H9 (cell line): ENCODE measurements at regions not wholly inside any gene's neighbourhood (a gene's known extent, or its start where the extent isn't known, plus 50 kb on each side); places are given as distances from the start of the nearest gene placed in this dataset.

Experiments
- DNase-seq: peaks from one replicate; pipeline ENCODE4 v3.0.0-alpha.2; 2017
- H2AFZ ChIP-seq: one replicate; pipeline ENCODE4 v1.6.1; 2013; ENCODE audit warnings: mild to moderate bottlenecking, low read length, control low read depth, moderate library complexity
- H2AK5ac ChIP-seq: 2 replicates; pipeline ENCODE4 v1.6.1; 2013; ENCODE audit warnings: low read length, control low read depth, mixed read lengths; ENCODE audit not compliant: insufficient read length
- H2BK120ac ChIP-seq: one replicate; pipeline ENCODE4 v1.6.1; 2013; ENCODE audit warnings: low read depth, mild to moderate bottlenecking, low read length, control low read depth, inconsistent platforms; ENCODE audit not compliant: poor library complexity, severe bottlenecking
- H2BK12ac ChIP-seq: 2 replicates; pipeline ENCODE4 v1.6.1; 2013; ENCODE audit warnings: low read length, control low read depth, mixed read lengths, low read depth; ENCODE audit not compliant: insufficient read length
- H2BK15ac ChIP-seq: 2 replicates; pipeline ENCODE4 v1.6.1; 2013; ENCODE audit warnings: low read depth, low read length, control low read depth
- H2BK20ac ChIP-seq: one replicate; pipeline ENCODE4 v1.6.1; 2013; ENCODE audit warnings: low read depth, mild to moderate bottlenecking, low read length, control low read depth, inconsistent platforms; ENCODE audit not compliant: poor library complexity, severe bottlenecking
- H2BK5ac ChIP-seq: 2 replicates; pipeline ENCODE4 v1.6.1; 2013; ENCODE audit warnings: low read length, control low read depth, mixed read lengths; ENCODE audit not compliant: insufficient read length
- H3K14ac ChIP-seq: 2 replicates; pipeline ENCODE4 v1.6.1; 2013; ENCODE audit warnings: low read length, control low read depth; ENCODE audit not compliant: insufficient read depth
- H3K18ac ChIP-seq: 2 replicates; pipeline ENCODE4 v1.6.1; 2013; ENCODE audit warnings: low read depth, mild to moderate bottlenecking, mixed read lengths, low read length, control low read depth; ENCODE audit not compliant: insufficient read length
- H3K23ac ChIP-seq: 2 replicates; pipeline ENCODE4 v1.6.1; 2013; ENCODE audit warnings: low read length, control low read depth, mixed read lengths, low read depth; ENCODE audit not compliant: insufficient read length
- H3K23me2 ChIP-seq: 2 replicates; pipeline ENCODE4 v1.6.1; 2013; ENCODE audit warnings: low read depth, mild to moderate bottlenecking, mixed read lengths, low read length, control low read depth; ENCODE audit not compliant: insufficient read length, poor library complexity, severe bottlenecking
- H3K27ac ChIP-seq: 2 replicates; pipeline ENCODE4 v1.5.1; 2013; ENCODE audit warnings: low read length, control low read depth, mixed read lengths, low read depth; ENCODE audit not compliant: insufficient read length
- H3K27me3 ChIP-seq: 2 replicates; pipeline ENCODE4 v1.6.1; 2013; ENCODE audit warnings: low read length, control low read depth, inconsistent platforms; ENCODE audit not compliant: insufficient read depth
- H3K4ac ChIP-seq: 2 replicates; pipeline ENCODE4 v1.6.1; 2013; ENCODE audit warnings: low read depth, mild to moderate bottlenecking, control low read depth, inconsistent platforms, low read length, moderate library complexity
- H3K4me1 ChIP-seq: 2 replicates; pipeline ENCODE4 v1.6.1; 2013; ENCODE audit warnings: low read length, control low read depth, inconsistent platforms; ENCODE audit not compliant: insufficient read depth
- H3K4me2 ChIP-seq: 2 replicates; pipeline ENCODE4 v1.6.1; 2013; ENCODE audit warnings: low read length, control low read depth, mixed read lengths; ENCODE audit not compliant: insufficient read length, insufficient read depth
- H3K56ac ChIP-seq: 2 replicates; pipeline ENCODE4 v1.6.1; 2013; ENCODE audit warnings: low read depth, mild to moderate bottlenecking, mixed read lengths, low read length, control low read depth; ENCODE audit not compliant: insufficient read length
- H3K79me1 ChIP-seq: 2 replicates; pipeline ENCODE4 v1.6.1; 2013; ENCODE audit warnings: low read depth, mild to moderate bottlenecking, moderate library complexity, low read length, control low read depth, inconsistent platforms; ENCODE audit not compliant: insufficient read depth, poor library complexity, severe bottlenecking
- H3K79me2 ChIP-seq: 2 replicates; pipeline ENCODE4 v1.6.1; 2013; ENCODE audit warnings: low read length, control low read depth, inconsistent platforms; ENCODE audit not compliant: insufficient read depth
- H3K9ac ChIP-seq: 2 replicates; pipeline ENCODE4 v1.6.1; 2013; ENCODE audit warnings: low read length, control low read depth, mixed read lengths; ENCODE audit not compliant: insufficient read length; ENCODE audit errors: extremely low read depth
- H3K9me3 ChIP-seq: one replicate; pipeline ENCODE4 v1.6.1; 2013; ENCODE audit warnings: low read depth, low read length, inconsistent platforms; ENCODE audit not compliant: control insufficient read depth
- H3T11ph ChIP-seq: one replicate; pipeline ENCODE4 v1.6.1; 2013; ENCODE audit warnings: mild to moderate bottlenecking, low read length, control low read depth, inconsistent platforms
- H4K20me1 ChIP-seq: one replicate; pipeline ENCODE4 v1.6.1; 2013; ENCODE audit not compliant: control insufficient read depth, insufficient read length, insufficient read depth
- H4K5ac ChIP-seq: 2 replicates; pipeline ENCODE4 v1.6.1; 2013; ENCODE audit warnings: low read depth, mild to moderate bottlenecking, mixed read lengths, low read length, control low read depth; ENCODE audit not compliant: insufficient read length
- H4K8ac ChIP-seq: replicated peaks from 2 replicates; pipeline ENCODE4 v1.6.1; 2013; ENCODE audit warnings: low read length, control low read depth, mixed read lengths, low read depth; ENCODE audit not compliant: insufficient read length
- H4K91ac ChIP-seq: 2 replicates; pipeline ENCODE4 v1.6.1; 2013; ENCODE audit warnings: low read depth, mild to moderate bottlenecking, moderate library complexity, mixed read lengths, low read length, control low read depth; ENCODE audit not compliant: insufficient read length
- H3K27ac Mint-ChIP-seq, 3 experiments: 2 replicates in 2 of 3; 3 replicates in 1 of 3; pipeline ENCODE4 v1.8.0; 2020 to 2021; ENCODE audit warnings: mixed read lengths in 3 of 3, mild to moderate bottlenecking in 1 of 3, moderate library complexity in 1 of 3
- H3K27me3 Mint-ChIP-seq: 2 replicates; pipeline ENCODE4 v1.8.0; 2021; ENCODE audit warnings: low read depth, mild to moderate bottlenecking, moderate library complexity, mixed read lengths
- H3K36me3 Mint-ChIP-seq, 3 experiments: 2 replicates in 2 of 3; 3 replicates in 1 of 3; pipeline ENCODE4 v1.8.0; 2020 to 2021; ENCODE audit warnings: low read depth in 3 of 3, mixed read lengths in 3 of 3; ENCODE audit not compliant: insufficient read depth in 1 of 3
- H3K4me1 Mint-ChIP-seq, 2 experiments: 2 replicates each; pipeline ENCODE4 v1.8.0; 2020; ENCODE audit warnings: mixed read lengths in 2 of 2
- H3K4me3 Mint-ChIP-seq, 2 experiments: 2 replicates in 1 of 2; 3 replicates in 1 of 2; pipeline ENCODE4 v1.8.0; 2020 to 2021; ENCODE audit warnings: mild to moderate bottlenecking in 2 of 2, mixed read lengths in 2 of 2, moderate library complexity in 1 of 2
- H3K9me3 Mint-ChIP-seq, 2 experiments: 2 replicates in 1 of 2; 3 replicates in 1 of 2; pipeline ENCODE4 v1.8.0; 2020; ENCODE audit warnings: mild to moderate bottlenecking in 2 of 2, mixed read lengths in 2 of 2, moderate library complexity in 1 of 2
- WGBS: extraction: QIAGEN DNeasy Blood & Tissue Kit; methylation state at CpG from one replicate; pipeline ENCODE4 v1.1.7; 2013; ENCODE audit warnings: missing lambda C conversion rate, low lambda C conversion rate, mixed read lengths; ENCODE audit not compliant: insufficient read length; ENCODE audit errors: extremely low coverage; 5-methylcytosine and 5-hydroxymethylcytosine counted together
- TF ChIP-seq, protein P1 (sequence below): fragments of 200-600 bp; sonication (generic); conservative IDR thresholded peaks from 3 replicates; pipeline ENCODE4 v1.8.0; 2021; ENCODE audit warnings: antibody characterized with exemption, mild to moderate bottlenecking

DNA sequence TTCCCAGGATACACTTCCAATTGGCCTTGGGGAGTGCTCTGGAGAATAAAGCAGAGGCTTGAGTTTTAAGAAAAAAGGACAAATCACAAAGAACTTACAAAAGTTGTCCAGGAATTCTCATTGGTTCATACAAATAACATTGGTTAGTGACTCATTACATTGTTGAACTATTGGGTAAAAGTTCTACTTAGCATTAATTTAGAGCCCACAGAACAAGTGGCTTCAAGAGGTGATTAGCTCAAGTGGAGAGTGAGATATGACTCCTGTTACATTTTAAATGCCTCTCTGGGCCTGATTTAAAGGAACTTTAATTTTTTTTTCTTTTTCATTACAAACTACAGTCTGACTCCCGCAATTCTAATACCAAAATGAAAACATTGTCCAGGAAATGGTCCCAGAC, 72.9 kb downstream of the ASCL4 start:
- TF ChIP-seq, protein P1, sequence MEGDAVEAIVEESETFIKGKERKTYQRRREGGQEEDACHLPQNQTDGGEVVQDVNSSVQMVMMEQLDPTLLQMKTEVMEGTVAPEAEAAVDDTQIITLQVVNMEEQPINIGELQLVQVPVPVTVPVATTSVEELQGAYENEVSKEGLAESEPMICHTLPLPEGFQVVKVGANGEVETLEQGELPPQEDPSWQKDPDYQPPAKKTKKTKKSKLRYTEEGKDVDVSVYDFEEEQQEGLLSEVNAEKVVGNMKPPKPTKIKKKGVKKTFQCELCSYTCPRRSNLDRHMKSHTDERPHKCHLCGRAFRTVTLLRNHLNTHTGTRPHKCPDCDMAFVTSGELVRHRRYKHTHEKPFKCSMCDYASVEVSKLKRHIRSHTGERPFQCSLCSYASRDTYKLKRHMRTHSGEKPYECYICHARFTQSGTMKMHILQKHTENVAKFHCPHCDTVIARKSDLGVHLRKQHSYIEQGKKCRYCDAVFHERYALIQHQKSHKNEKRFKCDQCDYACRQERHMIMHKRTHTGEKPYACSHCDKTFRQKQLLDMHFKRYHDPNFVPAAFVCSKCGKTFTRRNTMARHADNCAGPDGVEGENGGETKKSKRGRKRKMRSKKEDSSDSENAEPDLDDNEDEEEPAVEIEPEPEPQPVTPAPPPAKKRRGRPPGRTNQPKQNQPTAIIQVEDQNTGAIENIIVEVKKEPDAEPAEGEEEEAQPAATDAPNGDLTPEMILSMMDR = no peak
- Histone ChIP-seq H4K8ac (no peak overlapping the region), H4K91ac (no peak overlapping the region), H2AFZ (no peak overlapping the region), H2BK120ac (no peak overlapping the region), H4K20me1 (no peaks in the 10 kb centered on the region), H4K5ac (no peak overlapping the region), H3T11ph (no peak overlapping the region), H3K27ac (no peak overlapping the region), H3K79me1 (no peaks in the 10 kb centered on the region), H3K4me2 (no peak overlapping the region), H3K4ac (no peak overlapping the region), H2BK15ac (no peak overlapping the region), H3K18ac (no peak overlapping the region), H2BK12ac (no peak overlapping the region), H3K23me2 (peaks cover 15% of the 10 kb centered on the region), H3K27me3 (peaks cover 4% of the 10 kb centered on the region; the same call in 1 of the 2 replicates), H2BK20ac (no peak overlapping the region), H2BK5ac (no peak overlapping the region), H3K56ac (no peak overlapping the region), H3K9ac (no peak overlapping the region), H3K9me3 (no peaks in the 10 kb centered on the region), H2AK5ac (no peak overlapping the region), H3K14ac (no peak overlapping the region), H3K79me2 (no peaks in the 10 kb centered on the region), H3K23ac (no peak overlapping the region), H3K4me1 (no peaks in the 10 kb centered on the region)
- Mint-ChIP-seq H3K27ac (no peak overlapping the region), H3K4me1 (peaks cover 3% of the 10 kb centered on the region in 2 experiments), H3K4me3 (no peak overlapping the region), H3K36me3 (no peaks in the 10 kb centered on the region; a peak in 1 of 7 replicates), H3K9me3 (peaks cover 0 to 8% of the 10 kb centered on the region in 2 experiments; a peak in 1 of 5 replicates), H3K27me3 (peaks cover 85% of the 10 kb centered on the region)
- no peak for DNase-seq
- no CpG with 5 or more reads among the region's 1 CpG for WGBS
